OCI-LY7 (cell line): ENCODE measurements at regions not wholly inside any gene's neighbourhood (a gene's known extent, or its start where the extent isn't known, plus 50 kb on each side); places are given as distances from the start of the nearest gene placed in this dataset.

Experiments used
- BruUV-seq: library from RNA; stranded (reverse); fragments of 400-500 nt; replicated peaks from 2 replicates; lab custom pipeline; 2021; lab: Mats Ljungman, UMichigan
- CTCF ChIA-PET: fragments of 300-600 bp; sonication (Branson Sonifier 250); formaldehyde crosslinking; loops from one replicate; lab custom pipeline; 2022; ENCODE audit warnings: antibody characterized with exemption; ENCODE audit not compliant: unreplicated experiment; lab: Charles Lee
- POLR2A ChIA-PET: fragments of 300-600 bp; sonication (Branson Sonifier 250); formaldehyde crosslinking; loops from one replicate; lab custom pipeline; 2022; ENCODE audit warnings: antibody characterized with exemption; lab: Charles Lee
- DNase-seq: peaks from one replicate; pipeline ENCODE4 v3.0.0-alpha.2; 2015; ENCODE audit warnings: low spot score
- H2AFZ ChIP-seq: fragments of 200-600 bp; sonication (generic), shearing (Covaris generic); 2 replicates; pipeline ENCODE4 v1.6.1; 2014; ENCODE audit warnings: mild to moderate bottlenecking, antibody characterized with exemption, low read length, moderate library complexity
- H3K27ac ChIP-seq: fragments of 200-600 bp; sonication (generic); 2 replicates; pipeline ENCODE4 v1.5.1; 2014; ENCODE audit warnings: mixed run types, low read depth, mild to moderate bottlenecking, moderate library complexity, low read length, inconsistent platforms; ENCODE audit not compliant: poor library complexity, severe bottlenecking
- H3K36me3 ChIP-seq: fragments of 200-600 bp; sonication (generic); 2 replicates; pipeline ENCODE4 v1.6.1; 2014; ENCODE audit warnings: mild to moderate bottlenecking, antibody characterized with exemption, low read length, moderate library complexity, mixed read lengths; ENCODE audit not compliant: insufficient read depth
- H3K4me1 ChIP-seq: fragments of 200-600 bp; sonication (generic); 2 replicates; pipeline ENCODE4 v1.5.1; 2014; ENCODE audit warnings: mild to moderate bottlenecking, low read length; ENCODE audit not compliant: insufficient read depth, poor library complexity, severe bottlenecking
- H3K4me2 ChIP-seq: fragments of 200-600 bp; sonication (generic); 2 replicates; pipeline ENCODE4 v1.6.1; 2014; ENCODE audit warnings: mild to moderate bottlenecking, low read length
- H3K4me3 ChIP-seq: fragments of 200-600 bp; sonication (generic); 2 replicates; pipeline ENCODE4 v1.5.1; 2014; ENCODE audit warnings: mild to moderate bottlenecking, low read depth, low read length; ENCODE audit not compliant: poor library complexity, severe bottlenecking
- H3K79me2 ChIP-seq: fragments of 200-600 bp; sonication (generic); 2 replicates; pipeline ENCODE4 v1.6.1; 2016; ENCODE audit warnings: low read depth, mild to moderate bottlenecking, low read length, moderate library complexity, mixed read lengths; ENCODE audit not compliant: insufficient read depth
- H3K9me2 ChIP-seq: fragments of 200-600 bp; sonication (generic); 2 replicates; pipeline ENCODE4 v1.6.1; 2016; ENCODE audit warnings: mild to moderate bottlenecking, low read length, mixed read lengths; ENCODE audit not compliant: insufficient read depth
- H3K9me3 ChIP-seq: fragments of 200-600 bp; sonication (generic); 2 replicates; pipeline ENCODE4 v1.6.1; 2014; ENCODE audit warnings: mild to moderate bottlenecking, mixed run types, low read length, mixed read lengths
- H4K20me1 ChIP-seq: fragments of 200-600 bp; sonication (generic); 2 replicates; pipeline ENCODE4 v1.6.1; 2014; ENCODE audit warnings: mild to moderate bottlenecking, antibody characterized with exemption, low read length, moderate library complexity, mixed read lengths; ENCODE audit not compliant: insufficient read depth
- EZH2phosphoT487 ChIP-seq: fragments of 200-600 bp; sonication (generic); IDR thresholded peaks from 2 replicates; pipeline ENCODE4 v1.6.1; 2018; ENCODE audit warnings: low read depth, borderline replicate concordance, mild to moderate bottlenecking, mixed run types, antibody characterized with exemption, low read length, moderate library complexity, mixed read lengths
- intact Hi-C: fragments of 100-400 bp; cut with micrococcal nuclease; formaldehyde crosslinking; loops from one replicate; pipeline ENCODE4 v1.10.0; 2022; ENCODE audit not compliant: unreplicated experiment
- TF ChIP-seq, protein P1 (sequence below): fragments of 200-600 bp; sonication (generic); conservative IDR thresholded peaks from 2 replicates; pipeline ENCODE4 v1.5.1; 2014; ENCODE audit warnings: mild to moderate bottlenecking, antibody characterized with exemption, low read length, moderate library complexity, mixed read lengths

DNA sequence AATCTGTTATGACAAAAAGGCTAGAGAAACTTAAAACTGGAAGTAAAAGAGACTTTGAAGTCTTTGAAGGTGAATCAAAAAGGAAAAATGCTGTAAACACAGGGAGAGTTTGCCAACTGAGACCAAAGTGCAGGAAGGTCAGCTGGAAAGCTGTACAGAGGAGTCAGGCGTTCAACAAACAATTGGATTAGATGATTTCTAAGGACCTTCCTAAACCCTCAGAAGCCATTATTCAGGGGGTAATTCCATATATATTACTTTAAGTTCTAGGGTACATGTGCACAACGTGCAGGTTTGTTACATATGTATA lies 156.8 kb downstream of the ZBTB18 start:
- Histone ChIP-seq H2AFZ (no peak overlapping the region), H3K4me1 (no peaks in the 10 kb centered on the region), H3K36me3 (no peaks in the 10 kb centered on the region), H3K9me2 (no peaks in the 10 kb centered on the region), H3K9me3 (no peaks in the 10 kb centered on the region), H3K27ac (no peak overlapping the region), H4K20me1 (no peaks in the 10 kb centered on the region), H3K79me2 (no peaks in the 10 kb centered on the region), H3K4me2 (no peak overlapping the region), H3K4me3 (no peak overlapping the region)
- ChIA-PET CTCF (no interaction called here), POLR2A (interaction anchor here (0.5 kb wide), 1 partner anchor 54 kb away, joined by 3 read pairs; no protein-coding TSS in a partner anchor)
- intact Hi-C loops: no loop called here
- no TSS peak for BruUV-seq
- DNase-seq: no peak
- TF ChIP-seq EZH2phosphoT487: no peak
- TF ChIP-seq, protein P1, sequence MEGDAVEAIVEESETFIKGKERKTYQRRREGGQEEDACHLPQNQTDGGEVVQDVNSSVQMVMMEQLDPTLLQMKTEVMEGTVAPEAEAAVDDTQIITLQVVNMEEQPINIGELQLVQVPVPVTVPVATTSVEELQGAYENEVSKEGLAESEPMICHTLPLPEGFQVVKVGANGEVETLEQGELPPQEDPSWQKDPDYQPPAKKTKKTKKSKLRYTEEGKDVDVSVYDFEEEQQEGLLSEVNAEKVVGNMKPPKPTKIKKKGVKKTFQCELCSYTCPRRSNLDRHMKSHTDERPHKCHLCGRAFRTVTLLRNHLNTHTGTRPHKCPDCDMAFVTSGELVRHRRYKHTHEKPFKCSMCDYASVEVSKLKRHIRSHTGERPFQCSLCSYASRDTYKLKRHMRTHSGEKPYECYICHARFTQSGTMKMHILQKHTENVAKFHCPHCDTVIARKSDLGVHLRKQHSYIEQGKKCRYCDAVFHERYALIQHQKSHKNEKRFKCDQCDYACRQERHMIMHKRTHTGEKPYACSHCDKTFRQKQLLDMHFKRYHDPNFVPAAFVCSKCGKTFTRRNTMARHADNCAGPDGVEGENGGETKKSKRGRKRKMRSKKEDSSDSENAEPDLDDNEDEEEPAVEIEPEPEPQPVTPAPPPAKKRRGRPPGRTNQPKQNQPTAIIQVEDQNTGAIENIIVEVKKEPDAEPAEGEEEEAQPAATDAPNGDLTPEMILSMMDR: no peak

DNA sequence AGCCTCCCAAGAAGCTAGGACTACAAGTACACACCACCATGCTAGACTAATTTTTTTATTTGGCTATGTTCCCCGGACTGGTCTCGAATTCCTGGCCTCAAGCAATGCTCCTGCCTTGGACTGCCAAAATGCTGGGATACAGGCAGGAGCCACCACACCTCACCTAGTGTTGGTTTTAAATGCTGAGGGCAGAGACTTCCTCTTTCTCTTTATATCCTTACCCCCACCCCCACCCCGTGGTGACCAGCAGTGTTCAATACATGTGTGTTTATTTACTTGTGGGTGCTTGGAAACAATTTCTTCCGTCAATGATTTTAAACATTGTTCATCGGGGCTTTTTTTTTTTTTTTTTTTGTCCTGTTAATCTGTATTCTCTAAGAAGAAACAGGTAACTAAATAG lies 158.9 kb downstream of the ZBTB18 start:
- TF ChIP-seq, protein P1: no peak
- TF ChIP-seq EZH2phosphoT487: no peak
- no peaks in the 10 kb centered on the region for H3K36me3 ChIP-seq
- BruUV-seq: no TSS peak
- no peaks in the 10 kb centered on the region for H3K4me1 ChIP-seq
- no peaks in the 10 kb centered on the region for H3K9me2 ChIP-seq
- no peaks in the 10 kb centered on the region for H4K20me1 ChIP-seq
- DNase-seq: no peak
- H3K9me3 ChIP-seq: no peaks in the 10 kb centered on the region
- no peak overlapping the region for H3K27ac ChIP-seq
- no peak overlapping the region for H3K4me2 ChIP-seq
- no peak overlapping the region for H3K4me3 ChIP-seq
- H2AFZ ChIP-seq: no peak overlapping the region
- intact Hi-C loops: no loop called here
- CTCF ChIA-PET: no interaction called here
- POLR2A ChIA-PET: no interaction called here
- no peaks in the 10 kb centered on the region for H3K79me2 ChIP-seq

- no peaks in the 10 kb centered on the region for H3K4me1 ChIP-seq
- no TSS peak for BruUV-seq
- no peak for TF ChIP-seq EZH2phosphoT487
- TF ChIP-seq, protein P1: peak; percentile 56
- H3K4me3 ChIP-seq: no peak overlapping the region
- no peak for DNase-seq
- H3K4me2 ChIP-seq: no peak overlapping the region
- H2AFZ ChIP-seq: no peak overlapping the region
- no peaks in the 10 kb centered on the region for H3K36me3 ChIP-seq
- no peaks in the 10 kb centered on the region for H4K20me1 ChIP-seq
- ChIA-PET POLR2A (interaction anchor here (0.5 to 0.6 kb wide), 2 partner anchors 85 to 690 kb away, joined by 3 to 5 read pairs; no protein-coding TSS in a partner anchor), CTCF (no interaction called here)
- H3K27ac ChIP-seq: no peak overlapping the region
- H3K9me3 ChIP-seq: no peaks in the 10 kb centered on the region
- H3K79me2 ChIP-seq: no peaks in the 10 kb centered on the region
- intact Hi-C loops: no loop called here
- H3K9me2 ChIP-seq: no peaks in the 10 kb centered on the region
Measured at GRCh38 chr1:244210884-244211558, 159.9 kb downstream of the ZBTB18 start.
